HFF-Myc (cell line): ENCODE measurements at regions not wholly inside any gene's neighbourhood (a gene's known extent, or its start where the extent isn't known, plus 50 kb on each side); places are given as distances from the start of the nearest gene placed in this dataset.

ENCODE experiments used
- DNase-seq: peaks from one replicate; pipeline ENCODE4 v3.0.0-alpha.2; 2011; ENCODE audit warnings: low read depth; ENCODE audit errors: extremely low read depth
- H3K4me3 ChIP-seq: replicated peaks from 2 replicates; pipeline ENCODE4 v1.5.1; 2011; ENCODE audit warnings: low read depth, mild to moderate bottlenecking, control low read depth, low read length
- CTCF ChIP-seq: IDR thresholded peaks from 2 replicates; pipeline ENCODE4 v1.5.1; 2012; ENCODE audit warnings: mild to moderate bottlenecking, low read depth, low read length, control low read depth; ENCODE audit errors: missing control alignments

GRCh38 chr5:57940236-57940635 is 457.6 kb upstream of the ACTBL2 start:
- no peak for TF ChIP-seq CTCF
- no peak overlapping the region for H3K4me3 ChIP-seq
- no peak for DNase-seq

GRCh38 chr5:57939771-57940170 is 457.2 kb upstream of the ACTBL2 start:
- TF ChIP-seq CTCF: no peak
- DNase-seq: no peak
- no peak overlapping the region for H3K4me3 ChIP-seq

GRCh38 chr5:57939335-57939734 is 456.7 kb upstream of the ACTBL2 start:
- TF ChIP-seq CTCF: no peak
- H3K4me3 ChIP-seq: no peak overlapping the region
- no peak for DNase-seq

GRCh38 chr5:57938174-57938557 is 455.6 kb upstream of the ACTBL2 start:
- no peak for TF ChIP-seq CTCF
- DNase-seq: no peak
- H3K4me3 ChIP-seq: no peak overlapping the region

- TF ChIP-seq CTCF: no peak
- H3K4me3 ChIP-seq: no peak overlapping the region
- peak; percentile 53 for DNase-seq
Observed at GRCh38 chr5:57937501-57938173, 455.0 kb upstream of the ACTBL2 start.

- TF ChIP-seq CTCF: no peak
- H3K4me3 ChIP-seq: no peak overlapping the region
- DNase-seq: peak; percentile 61
Observed at GRCh38 chr5:57937025-57937424, 454.4 kb upstream of the ACTBL2 start.

GRCh38 chr5:57932761-57933160 is 450.1 kb upstream of the ACTBL2 start:
- no peak for DNase-seq
- no peak for TF ChIP-seq CTCF
- no peak overlapping the region for H3K4me3 ChIP-seq
